ENCODE measurements at regions not wholly inside any gene's neighbourhood (a gene's known extent, or its start where the extent isn't known, plus 50 kb on each side); places are given as distances from the start of the nearest gene placed in this dataset.
"Not testable (repeated sequence)": the region's sequence is repeated elsewhere in the genome, so short reads cannot be mapped to it uniquely, and the experiment has no call there.

DNA sequence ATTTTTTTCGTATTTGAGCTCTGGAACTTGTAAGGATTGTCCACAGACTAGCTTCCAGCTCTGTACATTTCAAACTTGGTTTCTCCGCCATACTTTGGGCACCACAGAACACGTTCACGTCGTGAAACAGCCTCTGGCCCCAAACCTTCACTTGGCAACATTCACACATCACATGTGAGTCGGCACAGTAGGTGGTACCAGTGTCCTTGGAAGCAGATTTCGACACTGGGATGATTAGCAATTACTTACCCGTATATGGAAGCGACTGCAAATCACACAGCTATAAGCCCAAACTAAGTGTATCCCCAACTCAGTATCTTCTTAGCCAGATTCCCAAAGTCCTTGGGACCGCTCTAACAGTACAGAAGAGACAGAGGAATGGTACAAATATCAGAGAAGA, 60.2 kb downstream of the MAFB start:
- no peak overlapping the region for H3K4me3 ChIP-seq (ENCODE audit: low read length)
- TF ChIP-seq, protein P1, sequence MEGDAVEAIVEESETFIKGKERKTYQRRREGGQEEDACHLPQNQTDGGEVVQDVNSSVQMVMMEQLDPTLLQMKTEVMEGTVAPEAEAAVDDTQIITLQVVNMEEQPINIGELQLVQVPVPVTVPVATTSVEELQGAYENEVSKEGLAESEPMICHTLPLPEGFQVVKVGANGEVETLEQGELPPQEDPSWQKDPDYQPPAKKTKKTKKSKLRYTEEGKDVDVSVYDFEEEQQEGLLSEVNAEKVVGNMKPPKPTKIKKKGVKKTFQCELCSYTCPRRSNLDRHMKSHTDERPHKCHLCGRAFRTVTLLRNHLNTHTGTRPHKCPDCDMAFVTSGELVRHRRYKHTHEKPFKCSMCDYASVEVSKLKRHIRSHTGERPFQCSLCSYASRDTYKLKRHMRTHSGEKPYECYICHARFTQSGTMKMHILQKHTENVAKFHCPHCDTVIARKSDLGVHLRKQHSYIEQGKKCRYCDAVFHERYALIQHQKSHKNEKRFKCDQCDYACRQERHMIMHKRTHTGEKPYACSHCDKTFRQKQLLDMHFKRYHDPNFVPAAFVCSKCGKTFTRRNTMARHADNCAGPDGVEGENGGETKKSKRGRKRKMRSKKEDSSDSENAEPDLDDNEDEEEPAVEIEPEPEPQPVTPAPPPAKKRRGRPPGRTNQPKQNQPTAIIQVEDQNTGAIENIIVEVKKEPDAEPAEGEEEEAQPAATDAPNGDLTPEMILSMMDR (IDR thresholded peaks at IDR 0.05; ENCODE audit: insufficient read depth, low read depth, low read length, missing control alignments), result no peak
- peak; percentile 54 for DNase-seq (ENCODE audit: low read depth)

DNA sequence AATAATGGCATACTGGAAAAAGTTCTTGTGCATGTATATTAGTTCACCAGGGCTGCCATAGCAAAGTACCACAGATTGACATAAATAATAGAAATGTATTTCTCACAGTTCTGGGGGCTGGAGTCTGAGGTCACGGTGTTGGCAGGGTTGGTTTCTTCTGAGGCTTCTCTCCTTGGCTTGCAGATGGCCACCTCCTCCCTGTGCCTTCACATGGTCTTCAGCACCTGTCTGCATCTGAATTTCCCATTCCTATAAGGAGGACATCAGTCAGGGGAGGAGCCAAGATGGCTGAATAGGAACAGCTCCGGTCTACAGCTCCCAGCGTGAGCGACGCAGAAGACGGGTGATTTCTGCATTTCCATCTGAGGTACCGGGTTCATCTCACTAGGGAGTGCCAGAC, 70.0 kb downstream of the MAFB start:
- not testable (repeated sequence) for H3K4me3 ChIP-seq (ENCODE audit: low read length); DNase-seq (ENCODE audit: low read depth)

DNA sequence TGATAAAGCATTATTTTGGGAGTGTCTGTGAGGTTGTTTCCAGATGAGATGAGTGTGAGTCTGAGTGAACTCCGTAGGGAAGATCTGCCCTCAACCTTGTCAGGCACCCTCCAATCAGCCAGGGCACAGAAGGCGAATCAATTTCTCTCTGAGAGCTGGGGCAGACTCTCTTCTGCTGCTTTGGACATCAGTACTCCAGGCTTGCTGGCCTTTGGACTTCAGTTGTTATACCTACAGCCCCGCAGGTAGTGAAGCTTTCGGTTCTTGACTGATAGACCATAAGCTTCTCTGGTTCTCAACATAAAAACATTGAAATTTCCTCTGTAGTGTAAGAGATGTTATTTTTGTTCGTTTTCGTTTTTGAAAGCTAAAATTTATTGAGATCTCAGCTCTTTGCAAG, 71.4 kb downstream of the MAFB start:
- TF ChIP-seq, protein P1 (IDR thresholded peaks at IDR 0.05; ENCODE audit: insufficient read depth, low read depth, low read length, missing control alignments), result no peak
- no peak for DNase-seq (ENCODE audit: low read depth)
- no peak overlapping the region for H3K4me3 ChIP-seq (ENCODE audit: low read length)

- TF ChIP-seq, protein P1 (IDR thresholded peaks at IDR 0.05; ENCODE audit: insufficient read depth, low read depth, low read length, missing control alignments), result no peak
- H3K4me3 ChIP-seq (ENCODE audit: low read length), result no peak overlapping the region
- no peak for DNase-seq (ENCODE audit: low read depth)
Observed at GRCh38 chr20:40612837-40613236, 76.2 kb downstream of the MAFB start.

DNA sequence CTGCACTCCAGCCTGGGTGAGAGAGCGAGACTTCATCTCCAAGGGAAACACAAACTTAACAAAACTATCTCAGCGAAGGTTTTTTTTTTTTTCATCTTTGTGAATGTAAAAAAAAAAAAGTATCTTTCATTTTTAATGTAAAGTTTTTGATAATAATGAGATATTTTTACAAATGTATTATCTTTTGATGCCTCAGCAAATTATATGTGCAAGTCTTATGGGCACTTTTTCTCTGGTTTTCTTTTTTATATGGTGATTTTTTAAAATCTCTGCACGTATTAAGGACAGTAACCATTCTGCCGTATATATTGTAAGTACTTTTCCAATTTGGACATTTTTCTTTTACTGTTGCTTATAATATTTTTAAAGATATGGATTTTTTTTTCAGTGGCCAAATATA, 76.8 kb downstream of the MAFB start:
- no peak overlapping the region for H3K4me3 ChIP-seq (ENCODE audit: low read length)
- DNase-seq (ENCODE audit: low read depth), result no peak
- TF ChIP-seq, protein P1 (IDR thresholded peaks at IDR 0.05; ENCODE audit: insufficient read depth, low read depth, low read length, missing control alignments), result no peak

DNA sequence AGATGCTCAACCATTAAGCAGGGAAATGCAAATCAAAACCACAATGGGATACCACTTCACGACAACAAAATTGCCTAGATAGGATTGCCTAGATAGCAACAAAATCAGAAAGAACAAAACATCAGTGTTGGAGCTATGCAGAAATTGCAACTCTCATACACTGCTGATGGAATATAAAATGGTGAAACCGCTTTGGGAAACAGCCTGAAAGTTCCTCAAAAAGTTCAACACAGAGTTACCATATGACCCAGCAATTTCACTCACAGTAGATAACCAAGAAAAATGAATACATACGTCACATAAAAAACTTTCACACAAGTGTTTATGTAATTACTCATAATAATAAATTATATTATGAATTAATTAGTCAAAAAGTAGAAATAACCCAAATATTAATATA, 78.3 kb downstream of the MAFB start:
- no peak overlapping the region for H3K4me3 ChIP-seq (ENCODE audit: low read length)
- TF ChIP-seq, protein P1 (IDR thresholded peaks at IDR 0.05; ENCODE audit: insufficient read depth, low read depth, low read length, missing control alignments), result no peak
- no peak for DNase-seq (ENCODE audit: low read depth)

- TF ChIP-seq, protein P1 (IDR thresholded peaks at IDR 0.05; ENCODE audit: insufficient read depth, low read depth, low read length, missing control alignments), result no peak
- no peak for DNase-seq (ENCODE audit: low read depth)
- no peak overlapping the region for H3K4me3 ChIP-seq (ENCODE audit: low read length)
Observed at GRCh38 chr20:40607927-40608326, 81.1 kb downstream of the MAFB start.

GRCh38 chr20:40606660-40607059, 82.4 kb downstream of the MAFB start:
- TF ChIP-seq, protein P1 (IDR thresholded peaks at IDR 0.05; ENCODE audit: insufficient read depth, low read depth, low read length, missing control alignments), result peak; percentile 9
- no peak for DNase-seq (ENCODE audit: low read depth)
- no peak overlapping the region for H3K4me3 ChIP-seq (ENCODE audit: low read length)

All from epithelial cell of esophagus (primary cell).